ENCODE measurements at regions not wholly inside any gene's neighbourhood (a gene's known extent, or its start where the extent isn't known, plus 50 kb on each side); places are given as distances from the start of the nearest gene placed in this dataset.

DNA sequence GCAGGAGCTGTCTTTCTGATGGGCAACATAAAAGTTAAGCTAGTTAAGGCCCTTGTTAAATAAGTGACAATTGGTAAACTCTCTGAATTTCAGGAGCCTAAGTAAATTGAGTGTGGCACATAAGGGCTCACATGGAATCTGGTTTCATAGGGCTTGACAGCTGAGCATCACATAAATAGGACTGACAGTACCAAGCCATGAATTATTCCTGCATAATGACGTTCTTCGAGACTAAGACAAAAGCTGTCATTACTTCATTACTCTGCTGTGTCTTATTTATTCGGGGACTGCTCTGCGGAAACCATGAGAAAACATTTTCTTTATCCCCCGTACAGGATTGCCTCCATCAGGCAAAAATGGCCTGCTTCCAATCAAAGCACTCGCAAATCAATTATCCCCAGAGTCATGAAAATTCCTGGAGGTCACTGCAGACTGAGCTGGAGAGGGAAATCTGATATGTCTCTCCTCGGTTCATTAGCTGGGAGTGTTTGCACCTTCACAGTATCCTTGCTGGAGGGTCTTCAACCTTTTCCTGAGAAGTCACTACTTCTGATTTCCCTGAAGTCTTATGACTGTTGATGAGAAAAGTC is 311.4 kb downstream of the CDH26 start:
- TF ChIP-seq, protein P1, sequence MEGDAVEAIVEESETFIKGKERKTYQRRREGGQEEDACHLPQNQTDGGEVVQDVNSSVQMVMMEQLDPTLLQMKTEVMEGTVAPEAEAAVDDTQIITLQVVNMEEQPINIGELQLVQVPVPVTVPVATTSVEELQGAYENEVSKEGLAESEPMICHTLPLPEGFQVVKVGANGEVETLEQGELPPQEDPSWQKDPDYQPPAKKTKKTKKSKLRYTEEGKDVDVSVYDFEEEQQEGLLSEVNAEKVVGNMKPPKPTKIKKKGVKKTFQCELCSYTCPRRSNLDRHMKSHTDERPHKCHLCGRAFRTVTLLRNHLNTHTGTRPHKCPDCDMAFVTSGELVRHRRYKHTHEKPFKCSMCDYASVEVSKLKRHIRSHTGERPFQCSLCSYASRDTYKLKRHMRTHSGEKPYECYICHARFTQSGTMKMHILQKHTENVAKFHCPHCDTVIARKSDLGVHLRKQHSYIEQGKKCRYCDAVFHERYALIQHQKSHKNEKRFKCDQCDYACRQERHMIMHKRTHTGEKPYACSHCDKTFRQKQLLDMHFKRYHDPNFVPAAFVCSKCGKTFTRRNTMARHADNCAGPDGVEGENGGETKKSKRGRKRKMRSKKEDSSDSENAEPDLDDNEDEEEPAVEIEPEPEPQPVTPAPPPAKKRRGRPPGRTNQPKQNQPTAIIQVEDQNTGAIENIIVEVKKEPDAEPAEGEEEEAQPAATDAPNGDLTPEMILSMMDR (IDR thresholded peaks at IDR 0.05; ENCODE audit: insufficient read depth, low read length, poor library complexity, severe bottlenecking) = no peak
- TF ChIP-seq EZH2phosphoT487 (conservative IDR thresholded peaks at IDR 0.05; ENCODE audit: low read length) = no peak
